Immature natural killer cell (primary cell): ENCODE measurements at regions not wholly inside any gene's neighbourhood (a gene's known extent, or its start where the extent isn't known, plus 50 kb on each side); places are given as distances from the start of the nearest gene placed in this dataset.

Source experiments
- DNase-seq, 3 donors: peaks; one replicate each; pipeline ENCODE4 v3.0.0; 2022; ENCODE audit warnings: mixed read lengths in 1 of 3
- H3K27ac Mint-ChIP-seq, 6 donors: one replicate each; pipeline ENCODE4 v1.8.0; 2020; ENCODE audit warnings: mixed read lengths in 6 of 6, mild to moderate bottlenecking in 5 of 6, inconsistent platforms in 4 of 6, moderate library complexity in 3 of 6
- H3K27me3 Mint-ChIP-seq, 3 donors: one replicate each; pipeline ENCODE4 v1.8.0; 2020 to 2021; ENCODE audit warnings: low read depth in 3 of 3, mild to moderate bottlenecking in 3 of 3, mixed read lengths in 3 of 3, moderate library complexity in 3 of 3, inconsistent platforms in 1 of 3
- H3K36me3 Mint-ChIP-seq, 3 donors: one replicate each; pipeline ENCODE4 v1.8.0; 2020; ENCODE audit warnings: mixed read lengths in 3 of 3, inconsistent platforms in 2 of 3, mild to moderate bottlenecking in 2 of 3
- H3K4me1 Mint-ChIP-seq, 2 donors: one replicate each; pipeline ENCODE4 v1.8.0; 2020; ENCODE audit warnings: inconsistent platforms in 2 of 2, mild to moderate bottlenecking in 2 of 2, mixed read lengths in 2 of 2, moderate library complexity in 1 of 2
- H3K4me3 Mint-ChIP-seq, 5 donors: one replicate each; pipeline ENCODE4 v1.8.0; 2020; ENCODE audit warnings: mild to moderate bottlenecking in 5 of 5, mixed read lengths in 5 of 5, inconsistent platforms in 3 of 5, moderate library complexity in 3 of 5
- H3K9me3 Mint-ChIP-seq, 6 donors: one replicate each; pipeline ENCODE4 v1.8.0; 2020; ENCODE audit warnings: mild to moderate bottlenecking in 6 of 6, mixed read lengths in 6 of 6, inconsistent platforms in 4 of 6, moderate library complexity in 3 of 6

- Mint-ChIP-seq H3K27me3 (peaks cover 0 to 5% (median 3%) of the 10 kb centered on the region in 3 donors), H3K9me3 (no peaks in the 10 kb centered on the region), H3K36me3 (no peaks in the 10 kb centered on the region), H3K4me1 (peaks cover 53 to 54% of the 10 kb centered on the region in 2 donors), H3K27ac (peak overlapping the region in 4 of 6 donors; percentile 17 to 80 (median 62)), H3K4me3 (peak overlapping the region in 4 of 5 donors; percentile 18 to 59 (median 38))
- no peak for DNase-seq
These were observed 53.1 kb upstream of the ATF7IP2 start for GRCh38 chr16:10332775-10333174.

GRCh38 chr16:10333321-10334032 is 52.4 kb upstream of the ATF7IP2 start:
- DNase-seq, result peak in 1 of 3 donors; percentile 6
- Mint-ChIP-seq H3K27ac (peak overlapping the region in 5 of 6 donors; percentile 17 to 80 (median 70)), H3K4me3 (peak overlapping the region in 4 of 5 donors; percentile 18 to 59 (median 50))

GRCh38 chr16:10335681-10336080 is 50.2 kb upstream of the ATF7IP2 start:
- DNase-seq, result no peak
- Mint-ChIP-seq H3K4me3 (no peak overlapping the region), H3K27me3 (peaks cover 0 to 2% (median 1%) of the 10 kb centered on the region in 3 donors), H3K4me1 (peaks cover 37 to 40% of the 10 kb centered on the region in 2 donors), H3K9me3 (peaks cover 7 to 16% (median 13%) of the 10 kb centered on the region in 6 donors), H3K27ac (peak overlapping the region in 1 of 6 donors; percentile 49), H3K36me3 (peaks cover 0 to 5% (median 4%) of the 10 kb centered on the region in 3 donors)

More at GRCh38 chr16:10333321-10334032, 52.4 kb upstream of the ATF7IP2 start:
- Mint-ChIP-seq H3K9me3 (no peaks in the 10 kb centered on the region), H3K27me3 (peaks cover 0 to 5% (median 2%) of the 10 kb centered on the region in 3 donors), H3K36me3 (no peaks in the 10 kb centered on the region), H3K4me1 (peaks cover 50 to 54% of the 10 kb centered on the region in 2 donors)
